GM18511 (cell line): ENCODE measurements at regions not wholly inside any gene's neighbourhood (a gene's known extent, or its start where the extent isn't known, plus 50 kb on each side); places are given as distances from the start of the nearest gene placed in this dataset.

Experiments used
- ATAC-seq: cut with Tn5 transposase; IDR thresholded peaks from one replicate; pipeline ENCODE4 v1.9.1; 2021; ENCODE audit warnings: mild to moderate bottlenecking, moderate library complexity; ENCODE audit not compliant: unreplicated experiment

GRCh38 chr2:225735844-225736243, 336.3 kb downstream of the NYAP2 start:
- ATAC-seq: no peak

- no peak for ATAC-seq
Measured at GRCh38 chr2:225725726-225726125, 326.2 kb downstream of the NYAP2 start.
